Choroid plexus epithelial cell (primary cell): ENCODE measurements at regions not wholly inside any gene's neighbourhood (a gene's known extent, or its start where the extent isn't known, plus 50 kb on each side); places are given as distances from the start of the nearest gene placed in this dataset.
"Not testable (repeated sequence)": the region's sequence is repeated elsewhere in the genome, so short reads cannot be mapped to it uniquely, and the experiment has no call there.

ENCODE experiments used
- DNase-seq: peaks from one replicate; pipeline ENCODE4 v3.0.0-alpha.2; 2010; ENCODE audit warnings: low read depth
- H3K4me3 ChIP-seq: 2 replicates; pipeline ENCODE4 v1.5.1; 2011; ENCODE audit warnings: low read depth, mild to moderate bottlenecking, control low read depth, low read length, moderate library complexity
- CTCF ChIP-seq: conservative IDR thresholded peaks from 2 replicates; pipeline ENCODE4 v1.5.1; 2011; ENCODE audit warnings: low read depth, mild to moderate bottlenecking, control low read depth, inconsistent platforms, low read length, moderate library complexity

- TF ChIP-seq CTCF: no peak
- no peak overlapping the region for H3K4me3 ChIP-seq
- no peak for DNase-seq
Measured at GRCh38 chr3:10644189-10644588, 138.8 kb upstream of the ATP2B2 start.

GRCh38 chr3:10645800-10646199 lies 140.4 kb upstream of the ATP2B2 start:
- TF ChIP-seq CTCF: no peak
- no peak for DNase-seq
- no peak overlapping the region for H3K4me3 ChIP-seq

- no peak for DNase-seq
- TF ChIP-seq CTCF: no peak
- no peak overlapping the region for H3K4me3 ChIP-seq
Measured at GRCh38 chr3:10646531-10647335, 141.3 kb upstream of the ATP2B2 start.

GRCh38 chr3:10647376-10647775 lies 142.0 kb upstream of the ATP2B2 start:
- no peak for DNase-seq
- no peak for TF ChIP-seq CTCF
- H3K4me3 ChIP-seq: no peak overlapping the region

GRCh38 chr3:10648181-10648580 lies 142.8 kb upstream of the ATP2B2 start:
- no peak for DNase-seq
- H3K4me3 ChIP-seq: no peak overlapping the region
- TF ChIP-seq CTCF: no peak

- not testable (repeated sequence) for DNase-seq, H3K4me3 ChIP-seq
Measured at GRCh38 chr3:10649463-10649862, 144.1 kb upstream of the ATP2B2 start.

- H3K4me3 ChIP-seq: no peak overlapping the region
- no peak for TF ChIP-seq CTCF
Measured at GRCh38 chr3:10651506-10651905, 146.1 kb upstream of the ATP2B2 start.

More at GRCh38 chr3:10651506-10651905, 146.1 kb upstream of the ATP2B2 start:
- DNase-seq: no peak
